ENCODE measurements at regions not wholly inside any gene's neighbourhood (a gene's known extent, or its start where the extent isn't known, plus 50 kb on each side); places are given as distances from the start of the nearest gene placed in this dataset.

GRCh38 chr3:82093641-82094040 lies 332.2 kb upstream of the GBE1 start:
- no peak overlapping the region for H3K4me3 ChIP-seq (ENCODE audit: low read depth, low read length)
- no peak for DNase-seq (ENCODE audit: low read depth)

GRCh38 chr3:82088749-82089148 lies 327.3 kb upstream of the GBE1 start:
- no peak for DNase-seq (ENCODE audit: low read depth)
- H3K4me3 ChIP-seq (ENCODE audit: low read depth, low read length) = no peak overlapping the region

- DNase-seq (ENCODE audit: low read depth) = peak; percentile 84
- no peak overlapping the region for H3K4me3 ChIP-seq (ENCODE audit: low read depth, low read length)
Observed at GRCh38 chr3:82087958-82088357, 326.5 kb upstream of the GBE1 start.

- DNase-seq (ENCODE audit: low read depth) = no peak
- no peak overlapping the region for H3K4me3 ChIP-seq (ENCODE audit: low read depth, low read length)
Observed at GRCh38 chr3:82085851-82086475, 324.5 kb upstream of the GBE1 start.

- DNase-seq (ENCODE audit: low read depth) = no peak
- no peak overlapping the region for H3K4me3 ChIP-seq (ENCODE audit: low read depth, low read length)
Observed at GRCh38 chr3:82085356-82085755, 323.9 kb upstream of the GBE1 start.

- DNase-seq (ENCODE audit: low read depth) = no peak
- no peak overlapping the region for H3K4me3 ChIP-seq (ENCODE audit: low read depth, low read length)
Observed at GRCh38 chr3:82084824-82085223, 323.4 kb upstream of the GBE1 start.

- DNase-seq (ENCODE audit: low read depth) = peak; percentile 39
- H3K4me3 ChIP-seq (ENCODE audit: low read depth, low read length) = no peak overlapping the region
Observed at GRCh38 chr3:82082796-82083195, 321.4 kb upstream of the GBE1 start.

- no peak overlapping the region for H3K4me3 ChIP-seq (ENCODE audit: low read depth, low read length)
- no peak for DNase-seq (ENCODE audit: low read depth)
Observed at GRCh38 chr3:82081351-82081750, 319.9 kb upstream of the GBE1 start.

- no peak for DNase-seq (ENCODE audit: low read depth)
- H3K4me3 ChIP-seq (ENCODE audit: low read depth, low read length) = no peak overlapping the region
Observed at GRCh38 chr3:82080792-82081191, 319.3 kb upstream of the GBE1 start.

GRCh38 chr3:82080261-82080660 lies 318.8 kb upstream of the GBE1 start:
- peak; percentile 41 for DNase-seq (ENCODE audit: low read depth)
- no peak overlapping the region for H3K4me3 ChIP-seq (ENCODE audit: low read depth, low read length)

- no peak overlapping the region for H3K4me3 ChIP-seq (ENCODE audit: low read depth, low read length)
- no peak for DNase-seq (ENCODE audit: low read depth)
Observed at GRCh38 chr3:82079335-82079890, 318.0 kb upstream of the GBE1 start.

GRCh38 chr3:82078246-82078645 lies 316.8 kb upstream of the GBE1 start:
- no peak for DNase-seq (ENCODE audit: low read depth)
- no peak overlapping the region for H3K4me3 ChIP-seq (ENCODE audit: low read depth, low read length)

- no peak for DNase-seq (ENCODE audit: low read depth)
- no peak overlapping the region for H3K4me3 ChIP-seq (ENCODE audit: low read depth, low read length)
Observed at GRCh38 chr3:82067420-82067819, 306.0 kb upstream of the GBE1 start.

- no peak for DNase-seq (ENCODE audit: low read depth)
- H3K4me3 ChIP-seq (ENCODE audit: low read depth, low read length) = no peak overlapping the region
Observed at GRCh38 chr3:82058809-82059208, 297.4 kb upstream of the GBE1 start.

GRCh38 chr3:82055792-82056191 lies 294.3 kb upstream of the GBE1 start:
- no peak for DNase-seq (ENCODE audit: low read depth)
- no peak overlapping the region for H3K4me3 ChIP-seq (ENCODE audit: low read depth, low read length)

GRCh38 chr3:82054849-82055248 lies 293.4 kb upstream of the GBE1 start:
- H3K4me3 ChIP-seq (ENCODE audit: low read depth, low read length) = no peak overlapping the region

GRCh38 chr3:82053236-82053635 lies 291.8 kb upstream of the GBE1 start:
- no peak for DNase-seq (ENCODE audit: low read depth)
- no peak overlapping the region for H3K4me3 ChIP-seq (ENCODE audit: low read depth, low read length)

More at GRCh38 chr3:82054849-82055248, 293.4 kb upstream of the GBE1 start:
- DNase-seq (ENCODE audit: low read depth) = no peak

- H3K4me3 ChIP-seq (ENCODE audit: low read depth, low read length) = no peak overlapping the region
- DNase-seq (ENCODE audit: low read depth) = no peak
Observed at GRCh38 chr3:82050382-82050781, 288.9 kb upstream of the GBE1 start.

GRCh38 chr3:82048711-82049110 lies 287.3 kb upstream of the GBE1 start:
- no peak overlapping the region for H3K4me3 ChIP-seq (ENCODE audit: low read depth, low read length)
- no peak for DNase-seq (ENCODE audit: low read depth)

- DNase-seq (ENCODE audit: low read depth) = no peak
Observed at GRCh38 chr3:82044930-82045705, 283.7 kb upstream of the GBE1 start.

GRCh38 chr3:82038556-82038955 lies 277.1 kb upstream of the GBE1 start:
- H3K4me3 ChIP-seq (ENCODE audit: low read depth, low read length) = no peak overlapping the region
- DNase-seq (ENCODE audit: low read depth) = no peak

More at GRCh38 chr3:82044930-82045705, 283.7 kb upstream of the GBE1 start:
- no peak overlapping the region for H3K4me3 ChIP-seq (ENCODE audit: low read depth, low read length)

Data from skeletal muscle cell (primary cell).